ENCODE measurements at regions not wholly inside any gene's neighbourhood (a gene's known extent, or its start where the extent isn't known, plus 50 kb on each side); places are given as distances from the start of the nearest gene placed in this dataset.

DNA sequence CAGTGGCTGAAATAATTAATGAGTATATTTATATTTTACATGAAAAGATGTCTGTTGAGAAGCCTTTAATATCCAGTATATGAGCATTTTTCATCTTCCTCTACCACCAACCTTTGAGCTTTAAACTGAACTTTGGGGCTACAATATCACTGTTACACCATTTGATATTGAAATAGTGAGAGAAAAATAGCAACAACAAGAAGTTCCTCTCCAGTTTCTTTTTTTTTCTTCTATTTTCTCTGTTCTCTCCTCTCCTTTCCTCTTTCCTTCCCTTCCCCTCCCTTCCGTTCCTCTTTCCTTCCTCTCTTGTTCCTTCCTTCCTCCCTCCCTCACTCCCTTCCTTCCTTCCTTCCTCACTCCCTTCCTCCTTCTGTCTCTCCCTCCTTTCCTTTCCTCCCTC is 1591.4 kb downstream of the PLA2G4A start:
- no peaks in the 10 kb centered on the region for H3K36me3 ChIP-seq (ENCODE audit: insufficient read depth, low read length)
- H3K4me2 ChIP-seq (ENCODE audit: low read length), result no peak overlapping the region
- H3K27me3 ChIP-seq (ENCODE audit: insufficient read depth, low read depth, low read length), result no peaks in the 10 kb centered on the region
- no peak for TF ChIP-seq RAD21 (conservative IDR thresholded peaks at IDR 0.05)
- no peak for TF ChIP-seq EZH2 (IDR thresholded peaks at IDR 0.05; ENCODE audit: borderline replicate concordance, insufficient read depth, low read length, poor library complexity, severe bottlenecking)
- TF ChIP-seq SMC3 (conservative IDR thresholded peaks at IDR 0.05; ENCODE audit: poor library complexity), result no peak
- TF ChIP-seq, protein P1, sequence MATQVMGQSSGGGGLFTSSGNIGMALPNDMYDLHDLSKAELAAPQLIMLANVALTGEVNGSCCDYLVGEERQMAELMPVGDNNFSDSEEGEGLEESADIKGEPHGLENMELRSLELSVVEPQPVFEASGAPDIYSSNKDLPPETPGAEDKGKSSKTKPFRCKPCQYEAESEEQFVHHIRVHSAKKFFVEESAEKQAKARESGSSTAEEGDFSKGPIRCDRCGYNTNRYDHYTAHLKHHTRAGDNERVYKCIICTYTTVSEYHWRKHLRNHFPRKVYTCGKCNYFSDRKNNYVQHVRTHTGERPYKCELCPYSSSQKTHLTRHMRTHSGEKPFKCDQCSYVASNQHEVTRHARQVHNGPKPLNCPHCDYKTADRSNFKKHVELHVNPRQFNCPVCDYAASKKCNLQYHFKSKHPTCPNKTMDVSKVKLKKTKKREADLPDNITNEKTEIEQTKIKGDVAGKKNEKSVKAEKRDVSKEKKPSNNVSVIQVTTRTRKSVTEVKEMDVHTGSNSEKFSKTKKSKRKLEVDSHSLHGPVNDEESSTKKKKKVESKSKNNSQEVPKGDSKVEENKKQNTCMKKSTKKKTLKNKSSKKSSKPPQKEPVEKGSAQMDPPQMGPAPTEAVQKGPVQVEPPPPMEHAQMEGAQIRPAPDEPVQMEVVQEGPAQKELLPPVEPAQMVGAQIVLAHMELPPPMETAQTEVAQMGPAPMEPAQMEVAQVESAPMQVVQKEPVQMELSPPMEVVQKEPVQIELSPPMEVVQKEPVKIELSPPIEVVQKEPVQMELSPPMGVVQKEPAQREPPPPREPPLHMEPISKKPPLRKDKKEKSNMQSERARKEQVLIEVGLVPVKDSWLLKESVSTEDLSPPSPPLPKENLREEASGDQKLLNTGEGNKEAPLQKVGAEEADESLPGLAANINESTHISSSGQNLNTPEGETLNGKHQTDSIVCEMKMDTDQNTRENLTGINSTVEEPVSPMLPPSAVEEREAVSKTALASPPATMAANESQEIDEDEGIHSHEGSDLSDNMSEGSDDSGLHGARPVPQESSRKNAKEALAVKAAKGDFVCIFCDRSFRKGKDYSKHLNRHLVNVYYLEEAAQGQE (IDR thresholded peaks at IDR 0.05; ENCODE audit: borderline replicate concordance), result no peak
- no peak for TF ChIP-seq MXI1 (conservative IDR thresholded peaks at IDR 0.05; ENCODE audit: poor library complexity, severe bottlenecking)
- TF ChIP-seq TAF1 (IDR thresholded peaks at IDR 0.05; ENCODE audit: low read depth), result no peak
- TF ChIP-seq, protein P2, sequence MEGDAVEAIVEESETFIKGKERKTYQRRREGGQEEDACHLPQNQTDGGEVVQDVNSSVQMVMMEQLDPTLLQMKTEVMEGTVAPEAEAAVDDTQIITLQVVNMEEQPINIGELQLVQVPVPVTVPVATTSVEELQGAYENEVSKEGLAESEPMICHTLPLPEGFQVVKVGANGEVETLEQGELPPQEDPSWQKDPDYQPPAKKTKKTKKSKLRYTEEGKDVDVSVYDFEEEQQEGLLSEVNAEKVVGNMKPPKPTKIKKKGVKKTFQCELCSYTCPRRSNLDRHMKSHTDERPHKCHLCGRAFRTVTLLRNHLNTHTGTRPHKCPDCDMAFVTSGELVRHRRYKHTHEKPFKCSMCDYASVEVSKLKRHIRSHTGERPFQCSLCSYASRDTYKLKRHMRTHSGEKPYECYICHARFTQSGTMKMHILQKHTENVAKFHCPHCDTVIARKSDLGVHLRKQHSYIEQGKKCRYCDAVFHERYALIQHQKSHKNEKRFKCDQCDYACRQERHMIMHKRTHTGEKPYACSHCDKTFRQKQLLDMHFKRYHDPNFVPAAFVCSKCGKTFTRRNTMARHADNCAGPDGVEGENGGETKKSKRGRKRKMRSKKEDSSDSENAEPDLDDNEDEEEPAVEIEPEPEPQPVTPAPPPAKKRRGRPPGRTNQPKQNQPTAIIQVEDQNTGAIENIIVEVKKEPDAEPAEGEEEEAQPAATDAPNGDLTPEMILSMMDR (IDR thresholded peaks at IDR 0.05; ENCODE audit: poor library complexity, severe bottlenecking), result no peak
- TF ChIP-seq EP300 (conservative IDR thresholded peaks at IDR 0.05; ENCODE audit: poor library complexity, severe bottlenecking), result no peak
- no peaks in the 10 kb centered on the region for H3K79me2 ChIP-seq (replicated peaks; ENCODE audit: insufficient read depth, low read length)
- H3K4me3 ChIP-seq (ENCODE audit: low read length), result no peak overlapping the region
- H3K9me2 ChIP-seq (ENCODE audit: insufficient read depth, low read length), result no peaks in the 10 kb centered on the region
- H3F3A ChIP-seq (ENCODE audit: insufficient read depth, low read length, poor library complexity, severe bottlenecking), result no peaks in the 10 kb centered on the region
- no peak overlapping the region for H2AFZ ChIP-seq (ENCODE audit: low read depth, low read length)
- H4K20me1 ChIP-seq (ENCODE audit: insufficient read depth), result no peaks in the 10 kb centered on the region
- no peak overlapping the region for H3K9ac ChIP-seq (ENCODE audit: low read length)
- H3K27ac ChIP-seq (ENCODE audit: low read length), result no peak overlapping the region
- no peaks in the 10 kb centered on the region for H3K9me3 ChIP-seq (ENCODE audit: low read length)

DNA sequence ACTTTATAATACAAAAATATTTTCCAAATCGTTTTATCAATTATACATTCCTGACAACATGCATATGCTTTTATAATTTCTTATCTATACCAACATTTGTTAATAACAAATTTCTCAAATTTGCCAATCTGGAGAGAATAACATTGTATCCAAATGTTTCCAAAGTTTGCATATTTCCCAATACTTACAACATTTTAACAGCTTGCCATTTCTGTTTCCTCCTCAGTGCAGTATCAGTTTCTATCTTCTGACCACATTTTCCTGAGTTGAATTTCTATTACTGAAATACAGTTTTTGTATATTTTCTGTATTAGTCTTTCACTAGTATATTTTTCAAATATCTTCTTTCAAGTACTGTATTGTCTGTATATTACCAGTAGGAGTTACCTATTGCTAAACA is 1594.3 kb downstream of the PLA2G4A start:
- Histone ChIP-seq H3K27ac (ENCODE audit: low read length) (no peak overlapping the region), H3K36me3 (ENCODE audit: insufficient read depth, low read length) (no peaks in the 10 kb centered on the region), H3K9me2 (ENCODE audit: insufficient read depth, low read length) (no peaks in the 10 kb centered on the region), H3K79me2 (replicated peaks; ENCODE audit: insufficient read depth, low read length) (no peaks in the 10 kb centered on the region), H3K4me2 (ENCODE audit: low read length) (no peak overlapping the region), H3K9ac (ENCODE audit: low read length) (no peak overlapping the region), H2AFZ (ENCODE audit: low read depth, low read length) (no peak overlapping the region), H3K4me3 (ENCODE audit: low read length) (no peak overlapping the region), H4K20me1 (ENCODE audit: insufficient read depth) (no peaks in the 10 kb centered on the region), H3K9me3 (ENCODE audit: low read length) (no peaks in the 10 kb centered on the region), H3K27me3 (ENCODE audit: insufficient read depth, low read depth, low read length) (no peaks in the 10 kb centered on the region), H3F3A (ENCODE audit: insufficient read depth, low read length, poor library complexity, severe bottlenecking) (no peaks in the 10 kb centered on the region)
- no peak for TF ChIP-seq RAD21 (conservative IDR thresholded peaks at IDR 0.05)
- TF ChIP-seq SMC3 (conservative IDR thresholded peaks at IDR 0.05; ENCODE audit: poor library complexity), result no peak
- no peak for TF ChIP-seq MXI1 (conservative IDR thresholded peaks at IDR 0.05; ENCODE audit: poor library complexity, severe bottlenecking)
- no peak for TF ChIP-seq POLR2AphosphoS5 (IDR thresholded peaks at IDR 0.05)
- no peak for TF ChIP-seq TAF1 (IDR thresholded peaks at IDR 0.05; ENCODE audit: low read depth)
- TF ChIP-seq, protein P2 (IDR thresholded peaks at IDR 0.05; ENCODE audit: poor library complexity, severe bottlenecking), result no peak
- no peak for TF ChIP-seq EP300 (conservative IDR thresholded peaks at IDR 0.05; ENCODE audit: poor library complexity, severe bottlenecking)
- TF ChIP-seq, protein P1 (IDR thresholded peaks at IDR 0.05; ENCODE audit: borderline replicate concordance), result no peak
- TF ChIP-seq EZH2 (IDR thresholded peaks at IDR 0.05; ENCODE audit: borderline replicate concordance, insufficient read depth, low read length, poor library complexity, severe bottlenecking), result no peak
